ENCODE measurements at regions not wholly inside any gene's neighbourhood (a gene's known extent, or its start where the extent isn't known, plus 50 kb on each side); places are given as distances from the start of the nearest gene placed in this dataset.

DNA sequence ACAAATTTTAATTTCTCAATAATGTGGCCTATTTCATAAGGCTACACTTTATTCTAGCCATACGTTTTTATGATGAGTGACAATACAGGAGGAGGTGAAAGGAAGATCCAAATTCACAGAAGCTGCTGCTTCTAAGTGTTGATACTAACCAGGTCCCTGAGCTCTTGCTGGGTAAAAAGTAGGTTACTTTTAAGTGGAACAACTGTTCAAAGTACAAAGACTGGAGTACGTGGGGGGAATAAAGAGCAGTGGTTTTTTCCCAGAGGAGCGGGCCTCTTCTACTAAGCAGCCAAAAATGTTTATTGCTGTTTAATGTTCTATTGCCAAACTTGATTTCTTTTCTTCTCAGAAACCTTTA is 301.8 kb downstream of the AEBP2 start:
- no peak for TF ChIP-seq OSR1 (CRISPR knock-in tag; IDR thresholded peaks at IDR 0.05)
- TF ChIP-seq, protein P1, sequence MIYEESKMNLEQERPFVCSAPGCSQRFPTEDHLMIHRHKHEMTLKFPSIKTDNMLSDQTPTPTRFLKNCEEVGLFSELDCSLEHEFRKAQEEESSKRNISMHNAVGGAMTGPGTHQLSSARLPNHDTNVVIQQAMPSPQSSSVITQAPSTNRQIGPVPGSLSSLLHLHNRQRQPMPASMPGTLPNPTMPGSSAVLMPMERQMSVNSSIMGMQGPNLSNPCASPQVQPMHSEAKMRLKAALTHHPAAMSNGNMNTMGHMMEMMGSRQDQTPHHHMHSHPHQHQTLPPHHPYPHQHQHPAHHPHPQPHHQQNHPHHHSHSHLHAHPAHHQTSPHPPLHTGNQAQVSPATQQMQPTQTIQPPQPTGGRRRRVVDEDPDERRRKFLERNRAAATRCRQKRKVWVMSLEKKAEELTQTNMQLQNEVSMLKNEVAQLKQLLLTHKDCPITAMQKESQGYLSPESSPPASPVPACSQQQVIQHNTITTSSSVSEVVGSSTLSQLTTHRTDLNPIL (CRISPR knock-in tag; IDR thresholded peaks at IDR 0.05; ENCODE audit: low read depth): no peak
- no peak for TF ChIP-seq ZFP30 (CRISPR knock-in tag; IDR thresholded peaks at IDR 0.05)
- TF ChIP-seq ZC3H10 (CRISPR knock-in tag; IDR thresholded peaks at IDR 0.05): no peak
- no peak for TF ChIP-seq ARNTL (CRISPR knock-in tag; IDR thresholded peaks at IDR 0.05; ENCODE audit: borderline replicate concordance, low read depth)
- no peak for TF ChIP-seq SNAI2 (CRISPR knock-in tag; IDR thresholded peaks at IDR 0.05)
- no peak for TF ChIP-seq TOX (CRISPR knock-in tag; IDR thresholded peaks at IDR 0.05; ENCODE audit: borderline replicate concordance)
- TF ChIP-seq RARB (CRISPR knock-in tag; IDR thresholded peaks at IDR 0.05): no peak

Data from SK-N-SH treated with all-trans-retinoic acid at 6 μM for 48 hours (cell line).